HG03066 (cell line): ENCODE measurements at regions not wholly inside any gene's neighbourhood (a gene's known extent, or its start where the extent isn't known, plus 50 kb on each side); places are given as distances from the start of the nearest gene placed in this dataset.

ENCODE experiments used
- ATAC-seq: cut with Tn5 transposase; IDR thresholded peaks from one replicate; pipeline ENCODE4 v1.9.1; 2021; ENCODE audit warnings: low read depth; ENCODE audit not compliant: unreplicated experiment

DNA sequence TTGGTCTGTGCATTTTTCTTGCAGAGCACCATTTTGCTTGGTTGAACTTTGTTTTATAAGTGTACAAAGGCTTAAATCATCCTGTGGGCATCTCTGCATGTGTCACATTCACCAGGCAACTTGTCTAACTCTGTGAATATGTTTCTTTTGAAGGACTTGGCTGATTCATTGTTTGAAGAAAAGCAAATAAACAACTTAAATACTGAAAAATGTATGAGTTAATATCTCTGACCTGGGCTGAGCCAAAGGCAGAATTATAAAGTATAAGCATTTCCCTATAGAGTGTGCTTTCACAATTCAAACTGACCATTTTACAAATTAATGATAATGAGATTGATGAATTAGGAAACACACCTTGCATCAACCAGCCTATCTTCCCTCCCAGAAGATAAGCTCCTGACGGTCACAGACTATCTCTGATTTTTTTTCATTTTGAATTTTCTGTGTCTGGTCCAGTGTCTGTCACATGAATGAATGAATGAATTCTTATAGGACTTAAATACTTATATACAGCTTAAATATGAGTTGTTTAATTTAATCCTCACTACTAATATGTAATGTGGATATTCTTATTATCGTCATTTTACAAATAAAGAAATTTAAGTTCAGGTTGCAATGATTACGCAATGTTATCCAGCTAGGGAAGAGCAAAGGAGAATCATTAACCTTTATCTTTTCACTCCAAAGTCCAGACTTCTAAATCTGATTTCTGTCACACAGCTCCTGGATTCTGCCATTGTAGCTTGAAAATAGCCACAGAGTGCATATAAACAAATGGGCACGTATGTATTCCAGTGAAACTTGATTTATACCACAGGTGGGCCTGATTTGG is 182.0 kb upstream of the PHYHIPL start:
- ATAC-seq = no peak

DNA sequence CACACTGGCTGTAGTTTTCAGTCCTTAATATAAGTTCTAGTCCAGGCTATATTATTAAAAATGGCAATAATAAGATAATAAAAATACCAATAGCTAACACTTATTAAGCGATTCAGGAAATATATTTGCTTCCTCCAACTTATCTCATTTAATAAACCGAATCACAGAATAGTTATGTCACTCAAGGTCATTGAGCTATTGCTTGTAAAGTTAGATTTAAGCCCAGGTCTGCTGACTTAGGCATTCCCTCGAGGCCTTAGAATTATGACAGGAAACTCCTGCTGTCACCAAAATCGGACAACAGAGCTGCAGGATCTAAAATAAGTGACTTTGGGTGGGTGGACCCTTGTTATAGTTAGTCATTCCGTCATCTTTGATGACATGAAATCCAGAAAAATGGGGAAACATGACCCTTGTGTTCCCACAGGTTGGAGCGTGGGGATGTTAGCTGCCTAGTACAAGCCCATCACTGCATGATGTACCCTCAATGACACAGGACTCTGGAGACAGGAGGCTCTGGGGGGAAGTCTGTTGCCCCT is 181.3 kb upstream of the PHYHIPL start:
- ATAC-seq = no peak

DNA sequence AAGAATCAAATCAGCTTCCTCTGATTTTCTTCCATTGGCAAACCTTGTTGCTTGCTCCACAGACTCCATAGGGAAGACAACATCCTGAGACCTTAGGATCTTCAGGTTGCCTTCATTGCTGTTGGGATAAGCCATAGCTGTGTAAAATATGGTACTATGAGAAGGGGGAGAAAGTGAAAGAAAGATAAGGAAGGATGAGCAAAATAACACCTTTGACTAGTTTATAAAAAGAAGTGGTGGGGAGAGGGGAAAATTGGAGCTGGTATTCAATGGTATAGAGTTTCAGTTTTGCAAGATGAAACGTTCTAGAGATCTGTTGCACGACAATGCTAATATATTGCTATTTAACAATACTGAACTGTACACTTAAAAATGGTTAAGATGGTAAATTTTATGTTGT is 180.4 kb upstream of the PHYHIPL start:
- ATAC-seq = no peak

DNA sequence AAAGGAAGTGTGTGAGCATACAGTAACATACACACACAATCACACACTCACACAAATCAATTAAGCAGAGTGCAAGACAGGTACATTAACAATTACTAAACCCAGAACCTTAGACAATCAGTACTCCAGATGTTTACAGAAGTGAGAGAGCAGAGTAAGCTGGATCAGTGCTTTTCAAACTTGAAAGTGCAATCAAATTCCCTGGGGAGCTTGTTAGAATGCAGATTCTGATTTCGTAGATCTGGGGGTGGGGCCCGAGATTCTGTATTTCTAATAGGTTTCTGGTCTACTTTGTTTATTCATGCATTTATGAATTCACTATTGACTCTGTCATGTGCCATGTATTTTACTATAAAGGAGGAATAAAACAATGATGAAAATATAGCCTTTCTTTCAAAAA is 179.6 kb upstream of the PHYHIPL start:
- ATAC-seq = no peak

DNA sequence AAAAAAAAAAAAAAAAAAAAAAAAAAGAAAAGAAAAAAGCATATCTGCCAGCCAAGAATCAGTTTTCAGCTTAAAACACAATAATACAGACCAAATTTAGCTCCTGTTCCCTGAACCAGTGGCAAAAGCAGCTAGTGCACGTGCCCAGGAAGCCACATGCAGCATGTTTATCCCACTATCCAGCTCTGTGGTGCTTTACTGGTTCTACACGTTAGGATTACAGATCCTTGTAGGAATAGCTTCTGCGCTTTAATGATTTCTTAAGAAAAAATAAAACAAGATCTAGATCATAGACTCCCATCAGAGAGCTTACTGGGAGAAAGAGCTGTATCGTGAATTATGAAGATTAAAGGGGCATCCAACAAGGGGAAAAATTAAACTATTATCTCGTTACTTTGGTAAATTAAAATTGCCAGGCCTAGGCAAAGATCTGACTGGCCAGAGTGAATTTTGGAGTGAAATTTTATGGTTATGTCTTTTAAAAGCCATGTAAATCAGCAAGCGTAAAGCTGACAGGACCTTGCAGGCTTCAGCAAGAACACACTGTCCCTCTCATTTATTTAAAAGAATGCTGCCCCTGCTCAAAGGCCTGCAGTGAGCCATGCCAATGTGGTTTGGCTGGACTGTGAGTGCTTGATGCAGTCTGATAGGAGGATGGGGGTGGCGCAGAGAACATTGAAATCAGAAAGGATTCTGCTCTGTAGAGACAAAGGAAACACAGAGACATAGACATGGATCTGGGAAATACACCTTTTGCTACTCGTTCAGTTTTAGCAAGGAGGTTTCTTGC is 177.3 kb upstream of the PHYHIPL start:
- no peak for ATAC-seq

DNA sequence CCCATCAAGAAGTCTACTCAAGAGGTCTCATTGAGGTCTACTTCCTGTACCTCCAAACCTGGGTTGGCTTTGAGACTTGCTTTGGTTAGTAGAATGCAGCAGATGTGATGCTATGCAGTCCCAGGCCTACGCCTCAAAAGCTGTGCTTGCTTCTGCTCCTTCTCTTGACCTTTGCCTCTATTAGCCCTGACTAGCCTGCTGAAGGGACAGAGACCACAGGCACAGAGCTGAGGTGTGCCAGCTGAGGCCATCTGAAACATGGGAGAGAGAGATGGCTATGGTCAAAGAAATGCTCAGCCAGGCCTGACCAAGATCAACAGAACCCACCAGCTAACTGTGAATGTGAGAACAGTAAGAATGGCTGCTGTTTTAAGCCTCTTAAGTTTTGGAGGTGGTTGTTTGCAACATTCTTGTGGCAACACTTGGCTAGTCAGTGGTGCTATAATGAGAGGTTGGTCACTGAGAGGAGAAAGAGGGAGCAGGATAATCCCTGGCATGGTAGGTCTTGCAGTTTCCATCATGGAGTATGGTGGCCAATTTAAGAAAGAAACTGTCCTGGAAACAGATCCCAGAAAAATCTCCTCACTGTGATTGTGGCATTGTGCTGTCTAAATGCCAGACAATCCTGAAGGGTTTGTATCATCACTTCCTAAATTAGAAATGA is 176.1 kb upstream of the PHYHIPL start:
- ATAC-seq = no peak

GRCh38 chr10:59002011-59002410 is 174.4 kb upstream of the PHYHIPL start:
- no peak for ATAC-seq

- no peak for ATAC-seq
Observed at GRCh38 chr10:59003203-59003602, 173.2 kb upstream of the PHYHIPL start.

DNA sequence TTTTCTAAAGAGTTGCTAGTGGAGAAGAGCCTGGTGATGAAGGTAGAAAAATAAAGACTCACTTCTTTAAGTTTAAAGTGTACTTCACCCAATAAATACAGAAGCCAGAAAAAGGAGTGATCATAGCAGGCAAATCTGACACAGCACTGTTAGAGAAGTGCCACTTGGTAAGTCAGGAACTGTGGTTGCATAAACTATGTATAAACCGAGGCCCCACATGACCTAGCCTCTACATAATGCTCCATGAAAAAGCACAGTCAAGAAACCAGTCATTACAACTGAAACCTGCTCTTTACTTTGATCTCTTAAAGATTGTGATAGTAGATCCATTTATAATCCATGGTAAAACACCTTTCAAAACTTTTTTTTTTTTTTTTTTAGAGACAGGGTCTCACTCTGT is 172.1 kb upstream of the PHYHIPL start:
- ATAC-seq = no peak

GRCh38 chr10:59006511-59007306 is 169.7 kb upstream of the PHYHIPL start:
- ATAC-seq = no peak

GRCh38 chr10:59007307-59008025 is 169.0 kb upstream of the PHYHIPL start:
- no peak for ATAC-seq

DNA sequence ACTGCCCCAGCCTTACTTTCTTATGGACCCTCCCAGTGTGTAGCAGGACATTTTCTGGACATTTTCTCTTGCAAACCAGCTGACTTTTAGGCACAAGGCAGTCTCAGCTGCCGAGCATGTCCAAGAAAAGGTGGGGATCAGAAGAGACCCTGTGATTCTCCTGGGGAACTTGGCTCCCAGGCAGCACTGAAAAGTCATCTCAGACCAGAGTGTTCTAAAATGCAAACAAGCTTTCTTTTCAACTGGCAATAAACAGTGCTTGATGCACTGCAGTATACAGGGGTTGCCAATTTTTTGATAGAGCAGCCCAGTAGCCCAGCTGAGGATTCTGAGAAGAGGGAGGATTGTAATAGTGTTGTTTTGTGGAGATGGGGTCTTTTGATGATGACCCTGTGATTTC is 168.0 kb upstream of the PHYHIPL start:
- no peak for ATAC-seq

DNA sequence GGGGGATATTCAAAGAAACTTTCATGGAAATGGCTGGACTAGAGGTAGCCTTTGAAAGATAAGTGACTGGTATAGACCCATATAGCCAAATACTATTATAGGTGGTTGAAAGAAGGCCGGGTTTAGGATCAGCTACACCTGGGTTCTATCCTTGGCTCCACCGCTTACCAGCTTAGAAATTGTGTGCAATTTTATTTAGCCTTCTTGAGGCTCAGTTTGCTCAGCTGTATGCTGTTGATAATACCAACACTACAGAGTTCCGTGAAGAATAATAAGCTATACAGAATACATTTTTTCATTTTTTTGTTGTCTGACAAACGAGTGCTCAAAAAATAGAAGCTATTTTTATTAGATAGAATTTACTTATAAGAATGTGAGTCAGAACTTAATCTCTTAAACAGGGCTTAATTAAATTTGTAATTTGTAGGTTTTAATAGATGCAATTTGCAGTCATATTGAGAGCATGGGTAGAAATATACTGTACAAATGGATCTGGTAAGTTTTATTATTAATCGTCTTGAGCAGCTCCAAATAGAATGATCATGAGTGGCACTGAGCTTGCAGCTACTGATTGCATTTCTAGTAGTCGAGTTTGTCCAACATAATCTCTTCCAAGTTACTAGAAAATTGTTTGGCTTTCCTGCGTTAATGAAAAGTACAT is 164.3 kb upstream of the PHYHIPL start:
- no peak for ATAC-seq

- ATAC-seq = no peak
Observed at GRCh38 chr10:59012839-59013238, 163.6 kb upstream of the PHYHIPL start.

DNA sequence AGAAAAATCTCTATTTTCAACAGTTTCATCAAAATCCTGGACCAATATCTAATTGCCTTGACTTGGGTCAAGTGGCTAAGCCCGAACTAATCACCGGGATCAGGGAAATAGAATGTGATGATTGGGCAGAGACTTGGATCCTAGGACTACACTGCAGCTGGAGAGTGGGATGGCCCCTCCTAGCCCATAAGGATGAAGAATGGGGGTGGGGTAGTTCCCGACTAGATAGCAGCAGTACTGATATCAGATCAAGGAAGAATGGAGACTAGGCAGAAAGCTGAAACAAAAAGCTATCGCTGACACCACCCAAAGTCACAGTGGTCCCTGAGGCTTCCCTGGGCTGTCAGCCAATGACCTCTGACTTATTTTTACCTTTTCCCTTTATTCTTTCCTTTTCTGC is 160.4 kb upstream of the PHYHIPL start:
- ATAC-seq = no peak

DNA sequence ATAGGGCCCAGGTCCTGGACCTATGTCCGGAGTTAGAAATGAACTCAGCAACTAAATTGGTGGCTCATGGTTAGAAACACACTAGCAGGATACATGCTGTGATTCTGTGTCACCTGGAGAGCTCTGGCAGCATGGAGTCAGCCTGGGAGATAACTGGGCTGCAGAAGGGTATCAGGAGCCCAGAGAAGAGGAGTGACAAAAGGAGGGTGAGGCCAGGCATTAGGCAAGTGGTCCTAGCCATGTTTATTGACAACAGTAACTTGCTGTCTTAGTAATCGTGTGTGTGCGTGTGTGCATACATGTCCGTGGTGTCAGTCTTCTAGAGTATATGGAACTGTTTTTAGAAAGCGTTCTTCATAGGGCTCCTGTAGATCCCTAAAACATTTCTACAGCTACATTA is 157.5 kb upstream of the PHYHIPL start:
- no peak for ATAC-seq

- no peak for ATAC-seq
Observed at GRCh38 chr10:59019603-59020002, 156.8 kb upstream of the PHYHIPL start.

DNA sequence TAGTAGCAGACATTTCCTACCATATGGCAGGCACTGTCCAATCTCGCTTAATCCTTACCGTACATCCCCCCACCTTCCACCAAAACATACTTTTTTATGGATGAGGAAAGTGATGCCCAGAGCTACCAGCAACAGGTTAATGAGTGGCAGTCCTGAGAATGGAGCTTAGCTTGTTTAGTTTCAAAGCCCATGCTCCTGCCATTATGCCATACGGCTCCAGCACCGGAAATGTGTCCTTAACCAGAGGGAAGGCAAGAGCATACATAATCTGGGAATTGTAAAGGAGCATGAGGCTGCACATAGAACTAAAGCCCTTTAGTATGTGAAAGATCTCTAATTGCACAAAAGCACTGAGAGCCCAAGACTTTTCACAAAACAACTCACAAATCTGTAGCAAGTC is 155.9 kb upstream of the PHYHIPL start:
- ATAC-seq = no peak
